GM23248 (cell line): ENCODE measurements at regions not wholly inside any gene's neighbourhood (a gene's known extent, or its start where the extent isn't known, plus 50 kb on each side); places are given as distances from the start of the nearest gene placed in this dataset.

Source experiments
- EZH2 ChIP-seq: fragments of 200-600 bp; sonication (generic); IDR thresholded peaks from 2 replicates; pipeline ENCODE4 v1.6.1; 2018; ENCODE audit warnings: antibody characterized with exemption, mild to moderate bottlenecking; ENCODE audit not compliant: insufficient read depth, poor library complexity, severe bottlenecking
- EZH2phosphoT487 ChIP-seq: fragments of 200-600 bp; sonication (generic); IDR thresholded peaks from 2 replicates; pipeline ENCODE4 v1.6.1; 2018; ENCODE audit warnings: antibody characterized with exemption, moderate library complexity, mild to moderate bottlenecking, low read depth; ENCODE audit not compliant: insufficient read depth

DNA sequence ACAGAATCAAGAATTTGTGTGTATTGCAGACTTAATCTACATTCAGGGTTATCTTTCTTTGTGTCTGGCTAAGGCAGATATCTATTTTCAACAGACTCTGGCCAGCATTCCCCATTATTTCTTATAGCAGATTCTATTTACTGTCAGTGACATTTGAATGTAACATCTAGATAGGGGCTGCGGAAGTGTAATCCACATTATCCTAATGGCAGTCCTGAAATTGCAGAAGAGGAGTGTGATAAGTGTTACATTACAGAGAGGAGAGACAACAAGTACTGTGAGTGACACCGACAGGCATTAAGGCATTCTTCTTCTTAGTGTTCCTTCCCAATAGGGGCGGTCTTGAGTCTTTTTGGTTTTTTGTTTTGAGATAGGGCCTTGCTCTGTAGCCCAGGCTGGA is 598.2 kb upstream of the NXPH2 start:
- TF ChIP-seq EZH2 (no peak), EZH2phosphoT487 (no peak)
